T-cell (primary cell): ENCODE measurements at regions not wholly inside any gene's neighbourhood (a gene's known extent, or its start where the extent isn't known, plus 50 kb on each side); places are given as distances from the start of the nearest gene placed in this dataset.

Experiments
- ATAC-seq, 4 experiments: fragments of 200-7000 bp in 3 of 4; fragments of 150-1000 bp in 1 of 4; cut with Tn5 transposase; replicated peaks in 1 of 4; 1 replicate in 3 of 4; 2 replicates in 1 of 4; pipeline ENCODE4 v1.10.0; 2021; ENCODE audit warnings: moderate library complexity in 3 of 4, mild to moderate bottlenecking in 2 of 4, moderate number of reproducible peaks in 1 of 4
- CTCF ChIA-PET, 2 donors: fragments of 300-600 bp; sonication (Branson Sonifier 250); formaldehyde crosslinking; loops; one replicate each; lab custom pipeline; 2022; ENCODE audit warnings: antibody characterized with exemption in 2 of 2; lab: Charles Lee
- POLR2A ChIA-PET, 2 donors: fragments of 300-600 bp; sonication (Branson Sonifier 250); formaldehyde crosslinking; loops; one replicate each; lab custom pipeline; 2022; ENCODE audit warnings: antibody characterized with exemption in 2 of 2; lab: Charles Lee
- DNase-seq, 35 experiments: peaks; one replicate each; pipeline versions ENCODE4 v3.0.0 to v3.0.0-alpha.2; 2013 to 2023
- H3K27ac ChIP-seq: one replicate; pipeline ENCODE4 v1.5.1; 2013; ENCODE audit warnings: low read length
- H3K27me3 ChIP-seq, 2 experiments: replicated peaks in 1 of 2; 1 replicate in 1 of 2; 2 replicates in 1 of 2; pipeline versions ENCODE4 v1.6.1 to v1.7.0; 2013; ENCODE audit warnings: low read length in 1 of 2, mixed read lengths in 1 of 2; ENCODE audit not compliant: control insufficient read depth in 2 of 2, insufficient read depth in 2 of 2; ENCODE audit errors: extremely low read depth in 1 of 2
- H3K36me3 ChIP-seq, 2 donors: 1 replicate in 1 of 2; 2 replicates in 1 of 2; pipeline versions ENCODE4 v1.6.1 to v1.7.0; 2013; ENCODE audit warnings: low read length in 1 of 2; ENCODE audit not compliant: control insufficient read depth in 2 of 2, insufficient read depth in 1 of 2; ENCODE audit errors: extremely low read depth in 1 of 2
- H3K4me1 ChIP-seq, 2 experiments: 1 replicate in 1 of 2; 2 replicates in 1 of 2; pipeline versions ENCODE4 v1.6.1 to v1.7.0; 2013; ENCODE audit warnings: low read length in 2 of 2, mixed read lengths in 1 of 2; ENCODE audit not compliant: insufficient read depth in 2 of 2, control insufficient read depth in 1 of 2; ENCODE audit errors: extremely low read depth in 1 of 2
- H3K4me3 ChIP-seq, 2 donors: 1 replicate in 1 of 2; 2 replicates in 1 of 2; pipeline versions ENCODE4 v1.5.1 to v1.7.0; 2013; ENCODE audit warnings: mild to moderate bottlenecking in 2 of 2, low read length in 1 of 2, moderate library complexity in 1 of 2; ENCODE audit not compliant: control insufficient read depth in 1 of 2; ENCODE audit errors: extremely low read depth in 1 of 2
- H3K9me3 ChIP-seq: 2 replicates; pipeline ENCODE4 v1.7.0; 2013
- H3K27ac Mint-ChIP-seq, 2 donors: one replicate each; pipeline ENCODE4 v1.8.0; 2020 to 2021; ENCODE audit warnings: mild to moderate bottlenecking in 2 of 2, mixed read lengths in 2 of 2
- H3K27me3 Mint-ChIP-seq, 2 donors: one replicate each; pipeline ENCODE4 v1.8.0; 2021 to 2022; ENCODE audit warnings: mixed read lengths in 2 of 2
- H3K36me3 Mint-ChIP-seq: one replicate; pipeline ENCODE4 v1.8.0; 2021; ENCODE audit warnings: mixed read lengths
- H3K4me1 Mint-ChIP-seq, 3 donors: one replicate each; pipeline ENCODE4 v1.8.0; 2020 to 2022; ENCODE audit warnings: mixed read lengths in 3 of 3, mild to moderate bottlenecking in 1 of 3
- H3K4me3 Mint-ChIP-seq, 3 donors: one replicate each; pipeline ENCODE4 v1.8.0; 2020 to 2022; ENCODE audit warnings: mild to moderate bottlenecking in 3 of 3, mixed read lengths in 3 of 3, moderate library complexity in 3 of 3
- H3K9me3 Mint-ChIP-seq, 3 donors: one replicate each; pipeline ENCODE4 v1.8.0; 2020 to 2022; ENCODE audit warnings: mixed read lengths in 3 of 3
- WGBS: methylation state at CpG from one replicate; pipeline ENCODE4 v1.1.5; 2013; ENCODE audit warnings: missing lambda C conversion rate; ENCODE audit not compliant: insufficient coverage; 5-methylcytosine and 5-hydroxymethylcytosine counted together

DNA sequence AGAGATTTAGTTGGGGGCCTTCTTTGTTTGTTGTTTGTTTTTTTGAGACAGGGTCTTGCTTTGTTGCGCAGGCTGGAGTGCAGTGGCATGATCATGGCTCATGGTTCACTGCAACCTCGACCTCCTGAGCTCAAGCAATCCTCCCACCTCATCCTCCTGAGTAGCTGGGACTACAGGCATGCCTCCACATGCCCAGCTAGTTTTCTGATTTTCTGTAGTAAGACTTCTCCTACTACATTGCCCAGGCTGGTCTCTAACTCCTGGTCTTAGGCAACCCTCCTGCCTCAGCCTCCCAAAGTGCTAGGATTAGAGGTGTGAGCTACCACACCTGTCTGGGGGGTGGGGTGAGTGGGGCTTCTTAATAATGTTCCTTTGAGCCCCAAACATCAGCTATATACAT lies 148.3 kb upstream of the ADAMTS9 start:
- no peak overlapping the region for H3K27ac Mint-ChIP-seq
- 0% methylated on average over 1 of the region's 2 CpGs for WGBS
- ChIA-PET CTCF (no interaction called here), POLR2A (no interaction called here)
- no peaks in the 10 kb centered on the region for H3K36me3 Mint-ChIP-seq
- H3K9me3 Mint-ChIP-seq = peaks cover 0 to 8% (median 4%) of the 10 kb centered on the region in 3 donors
- no peaks in the 10 kb centered on the region for H3K36me3 ChIP-seq
- H3K4me1 Mint-ChIP-seq = no peaks in the 10 kb centered on the region
- no peak overlapping the region for H3K27ac ChIP-seq
- no peak for ATAC-seq
- DNase-seq = no peak
- H3K4me3 Mint-ChIP-seq = no peak overlapping the region
- H3K4me3 ChIP-seq = no peak overlapping the region
- H3K27me3 ChIP-seq = no peaks in the 10 kb centered on the region
- peaks cover 0 to 3% of the 10 kb centered on the region in 2 donors for H3K27me3 Mint-ChIP-seq
- H3K9me3 ChIP-seq = no peaks in the 10 kb centered on the region
- H3K4me1 ChIP-seq = no peaks in the 10 kb centered on the region

DNA sequence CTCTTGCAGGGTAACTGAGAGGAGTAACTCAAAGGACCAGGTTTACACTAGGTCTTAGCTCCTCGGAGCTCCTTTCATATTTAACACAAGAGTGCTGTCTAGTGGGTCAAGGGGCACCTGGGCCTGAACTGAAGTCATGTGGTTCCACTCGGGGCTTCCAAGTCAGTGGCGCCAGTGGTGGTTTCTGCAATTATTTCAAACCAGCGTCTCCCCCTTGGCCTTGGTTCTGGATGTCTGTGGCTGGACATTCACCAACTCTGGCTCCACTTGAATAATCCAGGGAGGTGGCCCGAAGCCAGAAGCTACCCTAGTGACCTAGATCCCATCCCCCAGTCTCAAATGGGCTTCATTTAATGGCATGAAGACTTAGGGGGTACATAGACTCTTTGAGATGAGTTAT lies 144.3 kb upstream of the ADAMTS9 start:
- H3K9me3 Mint-ChIP-seq = peaks cover 0 to 8% (median 4%) of the 10 kb centered on the region in 3 donors

DNA sequence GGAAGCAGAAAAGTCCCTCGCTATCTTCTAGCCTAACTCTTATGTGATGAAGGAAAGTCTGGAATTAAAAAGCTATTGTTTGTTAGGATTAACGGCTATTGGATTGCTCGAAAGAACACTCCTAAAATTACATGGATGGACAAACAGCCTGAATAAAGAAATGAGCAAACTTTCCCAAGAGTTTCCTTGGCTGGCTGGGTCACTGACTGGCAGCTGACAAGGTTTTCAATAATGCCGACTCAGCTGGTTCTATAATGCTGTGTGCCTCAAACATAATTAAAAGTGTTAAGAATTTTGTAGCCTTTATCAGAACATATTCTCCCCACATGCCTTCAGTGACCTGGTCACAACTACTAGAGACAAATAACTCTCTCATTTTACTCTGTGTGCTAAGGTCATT lies 142.9 kb upstream of the ADAMTS9 start:
- Mint-ChIP-seq H3K4me3 (no peak overlapping the region), H3K27ac (no peak overlapping the region), H3K4me1 (no peaks in the 10 kb centered on the region), H3K9me3 (peaks cover 0 to 8% (median 7%) of the 10 kb centered on the region in 3 donors), H3K36me3 (no peaks in the 10 kb centered on the region), H3K27me3 (peaks cover 0 to 3% of the 10 kb centered on the region in 2 donors)
- Histone ChIP-seq H3K9me3 (no peaks in the 10 kb centered on the region), H3K27ac (no peak overlapping the region), H3K27me3 (no peaks in the 10 kb centered on the region), H3K4me3 (no peak overlapping the region), H3K4me1 (no peaks in the 10 kb centered on the region), H3K36me3 (no peaks in the 10 kb centered on the region)
- ATAC-seq (no peak), DNase-seq (no peak)
- no CpG with 5 or more reads among the region's 4 CpGs for WGBS
- ChIA-PET POLR2A (no interaction called here), CTCF (no interaction called here)

More for the DNA sequence above, 144.3 kb upstream of the ADAMTS9 start:
- H3K9me3 ChIP-seq = no peaks in the 10 kb centered on the region
- DNase-seq (no peak), ATAC-seq (no peak)
- 87% methylated on average over 4 of the region's 5 CpGs for WGBS
- no peak overlapping the region for H3K4me3 Mint-ChIP-seq
- no peaks in the 10 kb centered on the region for H3K27me3 ChIP-seq
- H3K27me3 Mint-ChIP-seq = peaks cover 0 to 3% of the 10 kb centered on the region in 2 donors
- ChIA-PET POLR2A (no interaction called here), CTCF (no interaction called here)
- no peaks in the 10 kb centered on the region for H3K4me1 Mint-ChIP-seq
- no peak overlapping the region for H3K27ac ChIP-seq
- no peaks in the 10 kb centered on the region for H3K36me3 Mint-ChIP-seq
- H3K36me3 ChIP-seq = no peaks in the 10 kb centered on the region
- no peak overlapping the region for H3K27ac Mint-ChIP-seq
- no peak overlapping the region for H3K4me3 ChIP-seq
- H3K4me1 ChIP-seq = no peaks in the 10 kb centered on the region

DNA sequence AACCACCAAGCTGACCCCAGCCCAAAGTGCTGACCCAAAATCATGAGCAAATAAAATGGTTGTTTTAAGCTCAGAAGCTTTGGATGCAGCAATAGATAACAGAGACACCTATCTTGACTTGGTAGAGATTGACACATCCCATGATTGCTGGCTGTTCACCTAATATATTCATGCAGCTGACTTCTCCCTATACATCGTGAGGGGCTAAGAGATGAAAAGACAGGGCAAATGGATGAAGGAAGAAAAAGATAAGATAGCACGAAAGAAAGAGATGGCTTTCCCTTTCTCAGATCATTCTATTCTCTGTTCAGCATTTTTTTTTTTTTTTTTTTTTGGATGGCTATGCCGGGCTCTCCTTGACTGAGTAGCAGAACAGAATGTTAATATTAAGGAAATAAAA lies 141.5 kb upstream of the ADAMTS9 start:
- no peak overlapping the region for H3K4me3 Mint-ChIP-seq

DNA sequence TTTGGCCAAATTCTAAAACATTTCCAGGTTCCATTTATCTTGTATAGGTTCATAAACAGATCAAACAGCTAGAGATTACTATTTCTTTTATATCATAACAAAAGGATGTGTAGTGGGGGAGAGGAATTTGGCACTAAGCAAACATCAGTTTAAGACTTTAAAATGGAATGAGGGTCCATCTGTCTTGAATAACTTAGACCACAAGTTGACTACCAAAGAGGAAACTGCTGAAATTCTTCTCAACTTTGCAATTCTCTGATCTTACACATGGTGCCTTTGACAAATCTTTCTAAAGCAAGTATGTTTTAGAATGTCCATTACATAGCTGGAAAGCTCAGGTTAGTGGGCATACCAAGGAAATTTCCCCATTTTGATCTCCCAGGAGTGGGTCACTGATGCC lies 140.5 kb upstream of the ADAMTS9 start:
- Mint-ChIP-seq H3K27me3 (no peaks in the 10 kb centered on the region), H3K4me1 (no peaks in the 10 kb centered on the region), H3K27ac (no peak overlapping the region), H3K4me3 (no peak overlapping the region), H3K36me3 (no peaks in the 10 kb centered on the region), H3K9me3 (peaks cover 0 to 7% (median 5%) of the 10 kb centered on the region in 3 donors)
- POLR2A ChIA-PET = no interaction called here
- no peak overlapping the region for H3K27ac ChIP-seq
- DNase-seq (no peak), ATAC-seq (no peak)
- no peaks in the 10 kb centered on the region for H3K9me3 ChIP-seq
- H3K27me3 ChIP-seq = no peaks in the 10 kb centered on the region
- no peaks in the 10 kb centered on the region for H3K4me1 ChIP-seq
- no peaks in the 10 kb centered on the region for H3K36me3 ChIP-seq
- H3K4me3 ChIP-seq = no peak overlapping the region
- CTCF ChIA-PET = no interaction called here

More for the DNA sequence above, 141.5 kb upstream of the ADAMTS9 start:
- ChIA-PET POLR2A (no interaction called here), CTCF (no interaction called here)
- Histone ChIP-seq H3K9me3 (no peaks in the 10 kb centered on the region), H3K4me1 (no peaks in the 10 kb centered on the region), H3K36me3 (no peaks in the 10 kb centered on the region), H3K27me3 (no peaks in the 10 kb centered on the region), H3K4me3 (no peak overlapping the region), H3K27ac (no peak overlapping the region)
- no peaks in the 10 kb centered on the region for H3K27me3 Mint-ChIP-seq
- no peaks in the 10 kb centered on the region for H3K36me3 Mint-ChIP-seq
- H3K4me1 Mint-ChIP-seq = no peaks in the 10 kb centered on the region
- WGBS = no CpG with 5 or more reads among the region's 3 CpGs
- ATAC-seq (no peak), DNase-seq (no peak)
- peaks cover 0 to 7% (median 5%) of the 10 kb centered on the region in 3 donors for H3K9me3 Mint-ChIP-seq
- H3K27ac Mint-ChIP-seq = no peak overlapping the region

DNA sequence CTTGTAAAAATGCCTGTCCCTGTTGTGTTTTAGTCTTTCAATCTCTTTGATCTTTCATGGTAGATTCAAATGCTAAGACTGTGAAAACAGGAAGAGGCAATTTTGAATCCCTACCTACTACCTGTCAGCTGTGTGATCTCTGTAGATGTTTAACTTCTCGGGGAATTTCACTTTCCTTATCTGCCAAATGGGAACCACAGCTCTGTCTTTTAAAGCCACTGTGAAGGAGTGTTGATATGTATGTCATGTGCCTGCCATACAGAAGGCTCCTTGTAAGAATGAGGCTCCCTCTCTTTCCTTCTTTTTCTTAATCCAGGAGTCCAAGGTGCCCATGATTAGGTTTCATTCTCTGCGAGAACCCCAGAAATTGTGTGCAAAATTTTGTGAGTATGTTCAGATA lies 139.6 kb upstream of the ADAMTS9 start:
- CTCF ChIA-PET = no interaction called here
- DNase-seq (no peak), ATAC-seq (no peak)
- Histone ChIP-seq H3K4me1 (no peaks in the 10 kb centered on the region), H3K36me3 (no peaks in the 10 kb centered on the region), H3K4me3 (no peak overlapping the region), H3K27ac (no peak overlapping the region), H3K9me3 (no peaks in the 10 kb centered on the region), H3K27me3 (no peaks in the 10 kb centered on the region)
- no peaks in the 10 kb centered on the region for H3K36me3 Mint-ChIP-seq
- POLR2A ChIA-PET = interaction anchor here in 1 of 2 donors (0.7 kb wide), 1 partner anchor 79 kb away, joined by 3 read pairs; no protein-coding TSS in a partner anchor
- no peaks in the 10 kb centered on the region for H3K4me1 Mint-ChIP-seq
- no peaks in the 10 kb centered on the region for H3K27me3 Mint-ChIP-seq
- peaks cover 0 to 5% (median 3%) of the 10 kb centered on the region in 3 donors for H3K9me3 Mint-ChIP-seq
- no CpG with 5 or more reads among the region's 2 CpGs for WGBS
- no peak overlapping the region for H3K27ac Mint-ChIP-seq
- H3K4me3 Mint-ChIP-seq = no peak overlapping the region

DNA sequence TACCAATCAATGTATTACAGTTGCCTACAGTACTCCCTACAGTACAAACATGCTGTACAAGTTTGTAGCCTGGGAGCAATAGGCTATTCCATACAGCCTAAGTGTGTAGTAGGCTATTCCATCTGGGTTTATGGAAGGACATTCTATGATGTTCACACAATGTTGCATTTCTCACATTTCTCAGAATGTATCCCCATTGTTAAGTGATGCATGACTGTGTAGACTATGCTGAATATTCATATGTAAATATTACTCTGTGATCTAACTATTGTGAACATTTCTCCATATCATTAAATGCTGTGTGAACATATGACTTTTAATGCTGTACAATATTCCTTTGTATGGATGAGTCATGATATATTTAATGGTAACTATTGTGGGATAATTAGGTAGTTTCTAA lies 139.2 kb upstream of the ADAMTS9 start:
- H3K27ac ChIP-seq = no peak overlapping the region
- Mint-ChIP-seq H3K36me3 (no peaks in the 10 kb centered on the region), H3K27ac (no peak overlapping the region), H3K27me3 (no peaks in the 10 kb centered on the region), H3K9me3 (peaks cover 0 to 3% (median 0%) of the 10 kb centered on the region in 3 donors), H3K4me1 (no peaks in the 10 kb centered on the region), H3K4me3 (no peak overlapping the region)
- ChIA-PET CTCF (no interaction called here), POLR2A (no interaction called here)
- no peak overlapping the region for H3K4me3 ChIP-seq
- H3K9me3 ChIP-seq = no peaks in the 10 kb centered on the region
- no peaks in the 10 kb centered on the region for H3K4me1 ChIP-seq
- H3K27me3 ChIP-seq = no peaks in the 10 kb centered on the region
- no peak for ATAC-seq
- DNase-seq = no peak
- H3K36me3 ChIP-seq = no peaks in the 10 kb centered on the region
